ENCODE measurements at regions not wholly inside any gene's neighbourhood (a gene's known extent, or its start where the extent isn't known, plus 50 kb on each side); places are given as distances from the start of the nearest gene placed in this dataset.

DNA sequence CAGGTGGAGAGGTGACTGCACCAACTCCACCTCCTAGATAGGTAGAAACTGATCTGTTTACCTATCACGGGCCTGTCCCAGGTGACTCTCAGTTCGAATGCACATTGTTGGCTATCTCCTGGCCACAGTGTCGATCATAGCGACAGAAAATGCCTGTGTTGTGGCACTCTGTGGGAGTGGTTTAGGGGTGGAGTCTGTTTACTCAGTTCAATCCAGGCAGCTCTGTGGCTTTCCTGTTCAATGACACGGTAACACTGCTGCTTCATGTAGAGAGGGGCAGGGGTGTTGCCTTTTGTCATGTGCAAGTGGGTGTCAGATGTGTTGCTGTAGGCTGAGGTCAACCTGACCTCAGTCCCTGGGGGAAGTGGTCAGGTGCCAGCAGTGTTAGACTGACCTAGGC lies 1602.4 kb downstream of the TECRL start:
- TF ChIP-seq, protein P1, sequence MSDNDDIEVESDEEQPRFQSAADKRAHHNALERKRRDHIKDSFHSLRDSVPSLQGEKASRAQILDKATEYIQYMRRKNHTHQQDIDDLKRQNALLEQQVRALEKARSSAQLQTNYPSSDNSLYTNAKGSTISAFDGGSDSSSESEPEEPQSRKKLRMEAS (IDR thresholded peaks at IDR 0.05; ENCODE audit: low read depth, low read length) = no peak
- TF ChIP-seq, protein P2, sequence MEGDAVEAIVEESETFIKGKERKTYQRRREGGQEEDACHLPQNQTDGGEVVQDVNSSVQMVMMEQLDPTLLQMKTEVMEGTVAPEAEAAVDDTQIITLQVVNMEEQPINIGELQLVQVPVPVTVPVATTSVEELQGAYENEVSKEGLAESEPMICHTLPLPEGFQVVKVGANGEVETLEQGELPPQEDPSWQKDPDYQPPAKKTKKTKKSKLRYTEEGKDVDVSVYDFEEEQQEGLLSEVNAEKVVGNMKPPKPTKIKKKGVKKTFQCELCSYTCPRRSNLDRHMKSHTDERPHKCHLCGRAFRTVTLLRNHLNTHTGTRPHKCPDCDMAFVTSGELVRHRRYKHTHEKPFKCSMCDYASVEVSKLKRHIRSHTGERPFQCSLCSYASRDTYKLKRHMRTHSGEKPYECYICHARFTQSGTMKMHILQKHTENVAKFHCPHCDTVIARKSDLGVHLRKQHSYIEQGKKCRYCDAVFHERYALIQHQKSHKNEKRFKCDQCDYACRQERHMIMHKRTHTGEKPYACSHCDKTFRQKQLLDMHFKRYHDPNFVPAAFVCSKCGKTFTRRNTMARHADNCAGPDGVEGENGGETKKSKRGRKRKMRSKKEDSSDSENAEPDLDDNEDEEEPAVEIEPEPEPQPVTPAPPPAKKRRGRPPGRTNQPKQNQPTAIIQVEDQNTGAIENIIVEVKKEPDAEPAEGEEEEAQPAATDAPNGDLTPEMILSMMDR (IDR thresholded peaks at IDR 0.05 in 2 of 3, conservative IDR thresholded peaks at IDR 0.05 in 1 of 3; ENCODE audit: control insufficient read depth in 2 of 3, extremely low read depth in 1 of 3, insufficient read depth in 1 of 3, low read depth in 3 of 3, low read length in 3 of 3) = no peak
- TF ChIP-seq JUND (IDR thresholded peaks at IDR 0.05; ENCODE audit: low read depth, low read length) = no peak
- no peak for TF ChIP-seq NRF1 (conservative IDR thresholded peaks at IDR 0.05; ENCODE audit: low read depth, low read length)

Measured in GM12878 (cell line).